ENCODE measurements at regions not wholly inside any gene's neighbourhood (a gene's known extent, or its start where the extent isn't known, plus 50 kb on each side); places are given as distances from the start of the nearest gene placed in this dataset.

DNA sequence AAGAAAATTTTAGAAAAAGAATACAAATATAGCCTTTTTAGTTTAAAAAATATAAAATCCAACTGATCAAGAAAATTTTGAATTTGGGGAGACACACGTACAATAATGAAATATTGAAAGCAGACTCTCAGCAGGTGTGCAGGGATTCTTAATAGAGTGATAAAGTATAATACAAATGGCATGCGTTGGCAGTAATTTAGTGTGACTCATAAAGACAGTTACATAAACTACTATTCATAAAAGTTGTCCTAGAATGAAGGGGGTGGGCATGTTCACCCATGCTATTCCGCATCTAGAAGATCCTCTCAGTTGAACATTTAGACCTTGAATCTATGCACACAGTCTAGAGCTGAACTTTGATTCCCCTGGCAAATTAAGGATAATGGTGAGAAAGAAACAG lies 200.4 kb upstream of the AVPR1A start:
- no peak for TF ChIP-seq POLR2AphosphoS5 (IDR thresholded peaks at IDR 0.05)
- TF ChIP-seq, protein P1, sequence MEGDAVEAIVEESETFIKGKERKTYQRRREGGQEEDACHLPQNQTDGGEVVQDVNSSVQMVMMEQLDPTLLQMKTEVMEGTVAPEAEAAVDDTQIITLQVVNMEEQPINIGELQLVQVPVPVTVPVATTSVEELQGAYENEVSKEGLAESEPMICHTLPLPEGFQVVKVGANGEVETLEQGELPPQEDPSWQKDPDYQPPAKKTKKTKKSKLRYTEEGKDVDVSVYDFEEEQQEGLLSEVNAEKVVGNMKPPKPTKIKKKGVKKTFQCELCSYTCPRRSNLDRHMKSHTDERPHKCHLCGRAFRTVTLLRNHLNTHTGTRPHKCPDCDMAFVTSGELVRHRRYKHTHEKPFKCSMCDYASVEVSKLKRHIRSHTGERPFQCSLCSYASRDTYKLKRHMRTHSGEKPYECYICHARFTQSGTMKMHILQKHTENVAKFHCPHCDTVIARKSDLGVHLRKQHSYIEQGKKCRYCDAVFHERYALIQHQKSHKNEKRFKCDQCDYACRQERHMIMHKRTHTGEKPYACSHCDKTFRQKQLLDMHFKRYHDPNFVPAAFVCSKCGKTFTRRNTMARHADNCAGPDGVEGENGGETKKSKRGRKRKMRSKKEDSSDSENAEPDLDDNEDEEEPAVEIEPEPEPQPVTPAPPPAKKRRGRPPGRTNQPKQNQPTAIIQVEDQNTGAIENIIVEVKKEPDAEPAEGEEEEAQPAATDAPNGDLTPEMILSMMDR (IDR thresholded peaks at IDR 0.05), result no peak

Measured in transverse colon (tissue), 4 donors.